Astrocyte (in vitro differentiated cells and primary cell): ENCODE measurements at regions not wholly inside any gene's neighbourhood (a gene's known extent, or its start where the extent isn't known, plus 50 kb on each side); places are given as distances from the start of the nearest gene placed in this dataset.

Source experiments
- DNase-seq: peaks from one replicate; pipeline ENCODE4 v3.0.0-alpha.2; 2010; ENCODE audit warnings: low read depth
- FAIRE-seq: peaks from 2 replicates; lab custom pipeline; 2011; peaks lifted over from hg19 to GRCh38; lab: Jason Lieb, UNC
- H2AFZ ChIP-seq: 2 replicates; pipeline ENCODE4 v1.6.0; 2012; ENCODE audit warnings: low read depth, low read length, inconsistent platforms
- H3K27ac ChIP-seq: 2 replicates; pipeline ENCODE4 v1.5.1; 2011; ENCODE audit warnings: low read depth, low read length, inconsistent platforms
- H3K27me3 ChIP-seq: 2 replicates; pipeline ENCODE4 v1.6.0; 2011; ENCODE audit warnings: low read length, inconsistent platforms; ENCODE audit not compliant: insufficient read depth
- H3K36me3 ChIP-seq: 2 replicates; pipeline ENCODE4 v1.5.1; 2011; ENCODE audit warnings: low read length, inconsistent platforms; ENCODE audit not compliant: insufficient read depth
- H3K4me1 ChIP-seq: 2 replicates; pipeline ENCODE4 v1.5.1; 2011; ENCODE audit warnings: low read length, inconsistent platforms; ENCODE audit not compliant: insufficient read depth
- H3K4me2 ChIP-seq: 2 replicates; pipeline ENCODE4 v1.6.0; 2012; ENCODE audit warnings: low read length, inconsistent platforms
- H3K4me3 ChIP-seq: 2 replicates; pipeline ENCODE4 v1.5.1; 2011; ENCODE audit warnings: low read depth, mild to moderate bottlenecking, low read length, inconsistent platforms; ENCODE audit not compliant: insufficient read depth
- H3K79me2 ChIP-seq: 2 replicates; pipeline ENCODE4 v1.6.0; 2012; ENCODE audit warnings: mild to moderate bottlenecking, low read length, inconsistent platforms; ENCODE audit not compliant: insufficient read depth
- H3K9ac ChIP-seq: 2 replicates; pipeline ENCODE4 v1.6.0; 2012; ENCODE audit warnings: mild to moderate bottlenecking, low read length, inconsistent platforms
- H3K9me3 ChIP-seq: 2 replicates; pipeline ENCODE4 v1.5.1; 2012; ENCODE audit warnings: low read depth, mild to moderate bottlenecking, low read length, inconsistent platforms; ENCODE audit not compliant: insufficient read depth
- H4K20me1 ChIP-seq: 2 replicates; pipeline ENCODE4 v1.6.0; 2012; ENCODE audit warnings: low read length, inconsistent platforms; ENCODE audit not compliant: insufficient read depth
- H3K27ac Mint-ChIP-seq: one replicate; pipeline ENCODE4 v1.8.0; 2021; ENCODE audit warnings: mild to moderate bottlenecking, mixed read lengths; ENCODE audit not compliant: unreplicated experiment
- H3K27me3 Mint-ChIP-seq: one replicate; pipeline ENCODE4 v1.8.0; 2021; ENCODE audit warnings: low read depth, mixed read lengths; ENCODE audit not compliant: unreplicated experiment
- H3K36me3 Mint-ChIP-seq: one replicate; pipeline ENCODE4 v1.8.0; 2021; ENCODE audit warnings: low read depth, mixed read lengths; ENCODE audit not compliant: unreplicated experiment
- H3K4me1 Mint-ChIP-seq: one replicate; pipeline ENCODE4 v1.8.0; 2021; ENCODE audit warnings: low read depth, mixed read lengths; ENCODE audit not compliant: unreplicated experiment
- H3K4me3 Mint-ChIP-seq: one replicate; pipeline ENCODE4 v1.8.0; 2021; ENCODE audit warnings: mild to moderate bottlenecking, moderate library complexity, mixed read lengths; ENCODE audit not compliant: unreplicated experiment
- H3K9me3 Mint-ChIP-seq: one replicate; pipeline ENCODE4 v1.8.0; 2021; ENCODE audit warnings: mild to moderate bottlenecking, mixed read lengths; ENCODE audit not compliant: unreplicated experiment
- EZH2 ChIP-seq: IDR thresholded peaks from 2 replicates; pipeline ENCODE4 v1.6.1; 2012; ENCODE audit warnings: mild to moderate bottlenecking, low read length, inconsistent platforms; ENCODE audit not compliant: insufficient read depth
- TF ChIP-seq, protein P1 (sequence below): IDR thresholded peaks from 2 replicates; pipeline ENCODE4 v1.5.1; 2011; ENCODE audit warnings: low read depth, mild to moderate bottlenecking, inconsistent platforms, low read length, moderate library complexity; ENCODE audit not compliant: insufficient read depth

DNA sequence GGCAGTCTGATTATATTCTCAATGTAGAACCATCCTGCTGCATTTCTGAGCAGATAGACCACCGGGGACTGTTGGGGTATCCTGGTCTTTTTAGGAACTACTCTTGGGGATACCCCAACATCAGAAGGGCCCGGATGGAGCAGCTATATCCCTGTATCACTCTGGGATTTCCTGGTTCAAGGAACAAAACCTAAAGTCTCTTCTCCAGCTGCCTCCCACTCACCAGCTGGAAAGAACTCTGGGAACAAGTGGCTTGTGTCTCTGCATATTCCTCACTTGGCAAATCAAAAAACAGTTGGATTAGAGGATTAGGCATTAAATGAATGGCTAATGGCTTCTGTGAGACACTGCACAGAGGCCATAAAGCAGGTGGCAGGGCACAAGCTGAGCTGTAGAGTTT is 62.3 kb upstream of the HS3ST2 start:
- no peaks in the 10 kb centered on the region for H3K36me3 Mint-ChIP-seq
- Histone ChIP-seq H3K4me2 (no peak overlapping the region), H3K79me2 (no peaks in the 10 kb centered on the region), H3K27ac (no peak overlapping the region), H2AFZ (no peak overlapping the region), H4K20me1 (no peaks in the 10 kb centered on the region), H3K36me3 (no peaks in the 10 kb centered on the region), H3K4me3 (no peak overlapping the region), H3K9ac (no peak overlapping the region), H3K27me3 (no peaks in the 10 kb centered on the region), H3K4me1 (no peaks in the 10 kb centered on the region), H3K9me3 (no peaks in the 10 kb centered on the region)
- no peaks in the 10 kb centered on the region for H3K4me1 Mint-ChIP-seq
- H3K27me3 Mint-ChIP-seq = peaks cover 28% of the 10 kb centered on the region
- TF ChIP-seq, protein P1, sequence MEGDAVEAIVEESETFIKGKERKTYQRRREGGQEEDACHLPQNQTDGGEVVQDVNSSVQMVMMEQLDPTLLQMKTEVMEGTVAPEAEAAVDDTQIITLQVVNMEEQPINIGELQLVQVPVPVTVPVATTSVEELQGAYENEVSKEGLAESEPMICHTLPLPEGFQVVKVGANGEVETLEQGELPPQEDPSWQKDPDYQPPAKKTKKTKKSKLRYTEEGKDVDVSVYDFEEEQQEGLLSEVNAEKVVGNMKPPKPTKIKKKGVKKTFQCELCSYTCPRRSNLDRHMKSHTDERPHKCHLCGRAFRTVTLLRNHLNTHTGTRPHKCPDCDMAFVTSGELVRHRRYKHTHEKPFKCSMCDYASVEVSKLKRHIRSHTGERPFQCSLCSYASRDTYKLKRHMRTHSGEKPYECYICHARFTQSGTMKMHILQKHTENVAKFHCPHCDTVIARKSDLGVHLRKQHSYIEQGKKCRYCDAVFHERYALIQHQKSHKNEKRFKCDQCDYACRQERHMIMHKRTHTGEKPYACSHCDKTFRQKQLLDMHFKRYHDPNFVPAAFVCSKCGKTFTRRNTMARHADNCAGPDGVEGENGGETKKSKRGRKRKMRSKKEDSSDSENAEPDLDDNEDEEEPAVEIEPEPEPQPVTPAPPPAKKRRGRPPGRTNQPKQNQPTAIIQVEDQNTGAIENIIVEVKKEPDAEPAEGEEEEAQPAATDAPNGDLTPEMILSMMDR = no peak
- no peak for TF ChIP-seq EZH2
- H3K4me3 Mint-ChIP-seq = no peak overlapping the region
- no peak for FAIRE-seq
- H3K9me3 Mint-ChIP-seq = peaks cover 5% of the 10 kb centered on the region
- H3K27ac Mint-ChIP-seq = no peak overlapping the region
- DNase-seq = no peak

DNA sequence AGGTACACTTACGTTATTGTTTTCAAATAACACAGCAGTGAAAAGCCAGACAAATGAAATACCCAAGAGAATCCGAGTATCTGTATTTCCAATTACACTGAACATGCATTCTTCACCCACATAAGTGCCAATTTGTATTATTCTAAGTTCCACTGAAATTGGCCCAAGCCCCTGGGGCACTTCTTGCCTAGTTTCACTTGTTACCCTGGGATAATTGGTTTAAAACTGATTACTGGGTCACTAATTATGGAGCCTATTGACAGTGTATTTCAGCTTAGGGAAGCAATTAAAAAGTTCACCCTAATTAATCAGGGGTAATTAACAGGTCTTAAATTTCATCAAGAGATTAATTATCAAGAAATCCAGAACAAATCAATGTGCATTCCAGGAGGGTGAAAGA is 60.5 kb upstream of the HS3ST2 start:
- no peaks in the 10 kb centered on the region for H3K4me1 Mint-ChIP-seq
- H2AFZ ChIP-seq = no peak overlapping the region
- H3K27ac Mint-ChIP-seq = no peak overlapping the region
- no peak overlapping the region for H3K27ac ChIP-seq
- no peaks in the 10 kb centered on the region for H3K9me3 ChIP-seq
- H3K4me3 ChIP-seq = no peak overlapping the region
- TF ChIP-seq EZH2 = no peak
- TF ChIP-seq, protein P1 = no peak
- H3K27me3 ChIP-seq = no peaks in the 10 kb centered on the region
- no peak overlapping the region for H3K4me2 ChIP-seq
- H3K4me3 Mint-ChIP-seq = no peak overlapping the region
- H3K27me3 Mint-ChIP-seq = peaks cover 30% of the 10 kb centered on the region
- H3K9me3 Mint-ChIP-seq = peaks cover 5% of the 10 kb centered on the region
- DNase-seq (no peak), FAIRE-seq (no peak)
- no peaks in the 10 kb centered on the region for H3K36me3 ChIP-seq
- H3K36me3 Mint-ChIP-seq = no peaks in the 10 kb centered on the region
- H3K9ac ChIP-seq = no peak overlapping the region
- no peaks in the 10 kb centered on the region for H4K20me1 ChIP-seq
- H3K79me2 ChIP-seq = no peaks in the 10 kb centered on the region
- no peaks in the 10 kb centered on the region for H3K4me1 ChIP-seq

DNA sequence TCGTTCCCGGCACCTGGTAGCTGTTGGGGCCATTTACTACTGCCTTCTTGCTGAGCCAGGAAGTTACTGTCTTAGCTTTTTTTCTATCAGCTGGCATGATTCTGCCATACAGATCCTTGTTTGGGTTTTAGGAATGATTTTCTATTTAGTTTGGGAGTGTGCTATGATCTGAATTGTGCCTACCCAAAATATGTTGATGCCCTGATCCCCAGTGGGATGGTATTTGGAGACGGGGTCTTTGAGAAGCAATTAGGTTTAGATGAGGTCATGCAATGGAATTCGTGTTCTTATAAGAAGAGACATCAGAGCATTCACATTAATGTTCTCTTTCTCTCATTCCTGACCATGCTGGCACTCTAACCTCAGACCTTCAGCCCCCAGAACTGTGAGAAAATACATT is 59.4 kb upstream of the HS3ST2 start:
- H3K36me3 ChIP-seq = no peaks in the 10 kb centered on the region
- H3K27me3 ChIP-seq = no peaks in the 10 kb centered on the region
- FAIRE-seq (no peak), DNase-seq (no peak)
- no peak for TF ChIP-seq EZH2
- TF ChIP-seq, protein P1 = no peak
- no peaks in the 10 kb centered on the region for H3K79me2 ChIP-seq
- H3K4me1 ChIP-seq = no peaks in the 10 kb centered on the region
- no peaks in the 10 kb centered on the region for H3K36me3 Mint-ChIP-seq
- no peak overlapping the region for H3K4me3 Mint-ChIP-seq
- peaks cover 4% of the 10 kb centered on the region for H3K9me3 Mint-ChIP-seq
- H3K4me2 ChIP-seq = no peak overlapping the region
- no peak overlapping the region for H3K27ac Mint-ChIP-seq
- no peak overlapping the region for H2AFZ ChIP-seq
- H3K9me3 ChIP-seq = no peaks in the 10 kb centered on the region
- no peak overlapping the region for H3K9ac ChIP-seq
- no peaks in the 10 kb centered on the region for H3K4me1 Mint-ChIP-seq
- no peak overlapping the region for H3K27ac ChIP-seq
- no peak overlapping the region for H3K4me3 ChIP-seq
- H3K27me3 Mint-ChIP-seq = peaks cover 30% of the 10 kb centered on the region
- H4K20me1 ChIP-seq = no peaks in the 10 kb centered on the region
